ENCODE measurements at regions not wholly inside any gene's neighbourhood (a gene's known extent, or its start where the extent isn't known, plus 50 kb on each side); places are given as distances from the start of the nearest gene placed in this dataset.
"Not testable (repeated sequence)": the region's sequence is repeated elsewhere in the genome, so short reads cannot be mapped to it uniquely, and the experiment has no call there.

DNA sequence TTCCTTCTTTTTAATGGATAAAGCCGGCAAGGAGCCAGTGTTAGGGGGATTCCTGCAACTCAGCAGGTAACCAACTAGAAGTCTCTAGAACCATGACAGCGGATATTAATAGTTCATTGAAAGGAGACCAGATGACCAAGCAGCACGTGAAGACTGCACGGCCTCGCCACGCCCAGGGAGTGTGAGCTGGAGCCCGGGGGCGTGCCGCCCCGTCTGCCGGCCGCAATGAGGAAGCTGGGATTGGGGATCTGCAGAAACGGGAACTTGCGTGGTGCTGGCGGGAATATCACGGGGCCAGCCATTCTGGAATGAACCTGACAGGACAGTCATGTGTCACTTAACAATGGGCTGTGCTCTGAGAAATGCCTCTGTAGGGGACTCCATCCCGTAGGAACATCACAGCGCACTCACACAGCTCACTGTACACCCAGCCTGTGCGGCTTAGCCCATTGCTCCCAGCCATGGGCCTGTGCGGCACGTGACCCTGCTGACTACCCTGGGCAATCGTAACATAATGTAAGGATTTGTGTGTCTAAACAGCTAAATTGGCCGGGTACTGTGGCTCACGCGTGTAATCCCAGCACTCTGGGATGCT is 4092.8 kb upstream of the TPTE start:
- H3K9me3 ChIP-seq; intact Hi-C loops (cut with DNase I; ENCODE audit: low total_unique reads); H3K27me3 ChIP-seq; DNase-seq; H3K36me3 ChIP-seq; in situ Hi-C loops (cut with MboI; ENCODE audit: low sequenced_read_pairs in 4 of 4); ATAC-seq; H3K4me1 ChIP-seq; H3K4me3 ChIP-seq; H3K27ac ChIP-seq: not testable (repeated sequence)

DNA sequence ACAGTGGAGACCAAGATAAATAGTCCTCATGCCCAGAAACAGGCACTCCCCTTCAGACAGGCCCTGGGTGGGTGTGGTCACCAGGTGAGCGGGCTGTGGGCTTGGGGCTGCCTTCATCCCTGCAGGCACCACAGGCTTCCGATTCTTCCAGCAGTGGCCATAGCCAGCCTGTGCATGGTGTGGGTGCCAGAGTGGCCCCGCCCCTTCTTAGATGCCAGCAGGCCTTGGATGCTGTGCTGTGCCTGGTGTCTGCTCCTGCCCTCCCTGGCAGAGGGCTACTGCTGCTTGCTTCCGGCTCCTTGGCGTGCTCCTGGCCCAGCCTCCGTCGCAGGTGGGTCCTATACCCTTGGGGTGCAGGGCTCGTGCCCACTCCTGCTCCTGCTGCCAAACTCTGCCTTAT is 4091.5 kb upstream of the TPTE start:
- H3K4me1 ChIP-seq; H3K27ac ChIP-seq; ATAC-seq; intact Hi-C loops (cut with DNase I; ENCODE audit: low total_unique reads); H3K9me3 ChIP-seq; H3K27me3 ChIP-seq; H3K36me3 ChIP-seq; DNase-seq; in situ Hi-C loops (cut with MboI; ENCODE audit: low sequenced_read_pairs in 4 of 4); H3K4me3 ChIP-seq: not testable (repeated sequence)

DNA sequence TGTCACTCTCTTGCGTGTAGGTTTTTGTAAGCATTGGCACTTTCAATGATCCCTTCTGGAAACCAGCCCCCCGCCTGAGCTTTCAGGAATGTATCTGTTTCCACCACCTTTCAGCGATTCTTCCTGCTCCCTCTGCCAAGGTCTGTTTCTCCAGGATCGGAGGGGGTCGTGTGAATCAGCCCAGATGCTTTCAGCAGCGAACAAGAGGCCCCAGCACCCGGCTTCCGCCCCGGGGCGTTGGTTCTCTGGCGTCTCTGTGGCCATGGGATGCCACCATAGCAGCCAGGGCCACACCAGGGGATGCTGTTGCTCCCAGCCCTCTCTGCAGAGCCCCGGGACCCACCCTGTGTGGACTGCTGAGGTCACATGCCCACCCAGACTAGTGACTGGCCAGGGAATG is 4088.2 kb upstream of the TPTE start:
- H3K4me3 ChIP-seq; H3K36me3 ChIP-seq; H3K27ac ChIP-seq; H3K27me3 ChIP-seq; ATAC-seq; H3K9me3 ChIP-seq; H3K4me1 ChIP-seq; intact Hi-C loops (cut with DNase I; ENCODE audit: low total_unique reads); DNase-seq; in situ Hi-C loops (cut with MboI; ENCODE audit: low sequenced_read_pairs in 4 of 4): not testable (repeated sequence)

DNA sequence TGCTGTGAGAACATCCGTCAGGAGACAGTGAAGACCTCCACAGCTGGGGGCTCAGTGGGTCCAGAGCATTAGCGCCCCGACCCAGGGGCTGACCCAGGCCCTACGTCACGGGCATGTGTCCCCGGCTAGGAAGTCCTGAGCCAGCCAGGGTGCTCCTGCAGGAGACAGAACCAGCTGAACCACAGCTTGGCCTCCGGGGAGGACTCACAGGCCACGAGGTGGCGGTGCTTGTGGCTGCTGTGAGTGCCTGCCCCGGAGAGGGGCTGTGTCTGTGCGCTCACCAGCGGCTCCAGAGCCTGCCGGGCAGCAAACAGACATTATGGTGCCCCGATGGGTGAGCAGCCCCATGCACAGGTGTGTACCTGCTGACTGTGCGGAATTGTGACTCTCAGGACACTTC is 4085.2 kb upstream of the TPTE start:
- in situ Hi-C loops (cut with MboI; ENCODE audit: low sequenced_read_pairs in 4 of 4); H3K36me3 ChIP-seq; H3K4me3 ChIP-seq; ATAC-seq; H3K4me1 ChIP-seq; H3K9me3 ChIP-seq; DNase-seq; H3K27me3 ChIP-seq; H3K27ac ChIP-seq; intact Hi-C loops (cut with DNase I; ENCODE audit: low total_unique reads): not testable (repeated sequence)

DNA sequence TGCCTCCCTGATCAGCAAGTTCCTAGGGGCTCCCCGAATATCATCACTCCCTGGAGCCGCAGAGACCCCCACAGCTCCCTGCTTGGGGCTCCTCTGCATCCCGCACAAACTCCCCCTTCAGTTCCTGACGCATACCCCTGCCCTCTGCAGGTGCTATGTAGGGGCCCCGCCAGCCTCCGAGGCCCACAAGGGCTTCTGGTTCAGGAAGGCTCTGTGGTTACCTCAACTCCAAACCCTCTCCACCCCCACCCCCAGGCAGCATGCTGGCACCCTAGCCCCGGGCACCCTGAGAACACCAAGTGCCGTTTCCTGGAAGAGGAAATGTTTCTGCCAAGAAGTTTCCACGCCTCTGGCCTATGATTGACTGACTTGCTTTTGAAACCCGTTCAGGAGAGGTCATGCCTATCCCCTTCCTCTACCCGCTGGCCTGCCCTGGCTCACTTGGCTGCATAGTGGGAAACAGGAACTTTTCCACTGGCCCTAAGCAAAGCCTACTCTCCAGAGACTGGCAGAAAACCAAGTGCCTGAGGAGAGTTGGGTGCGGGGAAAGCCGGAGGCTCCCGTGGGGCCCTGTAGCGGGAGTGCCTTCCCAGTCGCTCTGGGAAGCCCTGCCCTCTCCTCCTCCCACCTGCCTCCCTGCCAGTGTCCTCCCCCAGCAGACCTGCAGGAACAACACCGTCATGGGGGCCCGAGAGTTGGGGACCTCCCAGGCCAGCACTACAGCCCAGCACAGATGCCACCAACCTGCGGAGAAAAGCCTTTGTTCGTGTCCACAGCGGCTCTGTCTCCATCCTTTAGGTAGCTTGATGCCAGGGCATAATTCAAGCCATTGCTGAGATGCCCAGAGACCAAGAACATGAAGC is 4084.2 kb upstream of the TPTE start:
- H3K27ac ChIP-seq; DNase-seq; intact Hi-C loops (cut with DNase I; ENCODE audit: low total_unique reads); H3K4me3 ChIP-seq; H3K27me3 ChIP-seq; in situ Hi-C loops (cut with MboI; ENCODE audit: low sequenced_read_pairs in 4 of 4); H3K9me3 ChIP-seq; H3K36me3 ChIP-seq; H3K4me1 ChIP-seq: not testable (repeated sequence)
- ATAC-seq = peak; percentile 64 to 66

DNA sequence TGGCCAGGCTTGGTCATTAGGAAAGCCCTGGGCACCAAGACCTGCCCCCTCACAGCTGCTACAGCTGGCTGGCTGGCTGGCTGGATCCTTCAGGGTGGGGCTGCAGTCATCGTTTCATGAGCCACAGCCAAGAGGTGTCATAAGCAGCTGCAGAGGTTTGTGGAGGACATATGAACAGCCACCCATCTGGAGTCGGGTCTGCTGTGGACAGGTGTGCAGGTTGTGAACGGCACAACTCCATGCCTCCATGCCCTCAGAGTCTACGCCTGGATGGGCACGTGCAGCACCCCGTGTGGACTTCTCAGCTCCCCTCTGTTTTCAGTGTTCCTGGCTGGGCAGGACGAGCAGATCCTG is 4083.6 kb upstream of the TPTE start:
- DNase-seq; H3K27ac ChIP-seq; H3K4me3 ChIP-seq; H3K4me1 ChIP-seq; in situ Hi-C loops (cut with MboI; ENCODE audit: low sequenced_read_pairs in 4 of 4); H3K27me3 ChIP-seq; intact Hi-C loops (cut with DNase I; ENCODE audit: low total_unique reads); H3K36me3 ChIP-seq; H3K9me3 ChIP-seq: not testable (repeated sequence)
- ATAC-seq = peak; percentile 85 to 88

DNA sequence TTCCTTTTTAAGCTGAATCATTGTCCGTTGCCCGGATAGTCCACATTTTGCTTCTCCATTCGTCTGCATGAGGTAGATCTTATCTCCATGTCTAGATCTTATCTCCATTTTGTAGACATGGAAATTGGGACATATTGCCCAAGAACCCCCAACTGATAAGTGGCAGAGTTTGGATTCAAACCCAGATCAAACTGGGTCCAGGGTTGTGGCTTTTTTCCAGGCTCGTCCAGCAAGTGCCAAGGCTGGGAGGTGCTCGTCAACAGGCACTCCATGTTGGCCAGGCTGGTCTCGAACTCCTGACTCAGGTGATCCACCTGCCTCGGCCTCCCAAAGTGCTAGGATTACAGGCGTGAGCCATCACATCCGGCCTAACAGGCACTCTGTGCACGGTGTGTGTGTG is 4082.3 kb upstream of the TPTE start:
- H3K27me3 ChIP-seq; H3K36me3 ChIP-seq; intact Hi-C loops (cut with DNase I; ENCODE audit: low total_unique reads); H3K9me3 ChIP-seq; H3K27ac ChIP-seq; H3K4me1 ChIP-seq; DNase-seq; ATAC-seq; in situ Hi-C loops (cut with MboI; ENCODE audit: low sequenced_read_pairs in 4 of 4); H3K4me3 ChIP-seq: not testable (repeated sequence)

DNA sequence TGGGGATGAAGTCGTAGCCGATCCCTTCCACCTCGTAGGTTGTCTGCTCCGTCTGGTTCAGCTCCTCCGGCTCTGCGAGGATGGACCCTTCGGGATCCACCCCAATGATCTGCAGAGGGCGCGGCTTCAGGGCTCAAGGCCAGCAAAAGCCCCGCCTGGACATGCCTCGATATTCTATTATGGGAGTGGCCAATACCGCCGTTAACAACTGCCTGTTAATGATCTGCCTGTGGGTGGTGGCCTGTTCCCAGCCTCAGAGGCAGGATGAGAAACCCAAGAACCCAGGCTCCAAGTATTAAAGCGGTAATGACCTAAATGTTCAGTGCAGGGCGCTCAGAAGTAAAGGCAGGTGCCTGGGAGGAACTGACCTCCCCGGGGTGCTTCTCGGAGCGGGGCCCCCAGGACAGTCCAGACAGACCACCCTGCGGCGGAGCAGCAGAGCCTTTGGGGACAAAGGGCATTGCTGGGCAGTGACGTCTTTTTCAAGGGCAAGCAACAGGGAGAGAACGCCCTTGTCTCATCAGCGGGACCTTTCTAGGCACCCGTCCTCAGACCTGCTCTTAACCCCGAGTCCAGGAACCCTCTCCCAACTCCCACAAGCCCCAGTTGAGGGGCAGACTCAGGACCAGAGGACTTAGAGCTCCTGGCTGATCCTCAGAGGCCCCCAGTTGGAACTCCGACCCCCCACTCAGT is 4066.6 kb upstream of the TPTE start:
- in situ Hi-C loops (cut with MboI; ENCODE audit: low sequenced_read_pairs in 4 of 4); intact Hi-C loops (cut with DNase I; ENCODE audit: low total_unique reads); H3K4me1 ChIP-seq; H3K27me3 ChIP-seq; H3K36me3 ChIP-seq; DNase-seq; H3K27ac ChIP-seq; H3K9me3 ChIP-seq; H3K4me3 ChIP-seq; ATAC-seq: not testable (repeated sequence)

DNA sequence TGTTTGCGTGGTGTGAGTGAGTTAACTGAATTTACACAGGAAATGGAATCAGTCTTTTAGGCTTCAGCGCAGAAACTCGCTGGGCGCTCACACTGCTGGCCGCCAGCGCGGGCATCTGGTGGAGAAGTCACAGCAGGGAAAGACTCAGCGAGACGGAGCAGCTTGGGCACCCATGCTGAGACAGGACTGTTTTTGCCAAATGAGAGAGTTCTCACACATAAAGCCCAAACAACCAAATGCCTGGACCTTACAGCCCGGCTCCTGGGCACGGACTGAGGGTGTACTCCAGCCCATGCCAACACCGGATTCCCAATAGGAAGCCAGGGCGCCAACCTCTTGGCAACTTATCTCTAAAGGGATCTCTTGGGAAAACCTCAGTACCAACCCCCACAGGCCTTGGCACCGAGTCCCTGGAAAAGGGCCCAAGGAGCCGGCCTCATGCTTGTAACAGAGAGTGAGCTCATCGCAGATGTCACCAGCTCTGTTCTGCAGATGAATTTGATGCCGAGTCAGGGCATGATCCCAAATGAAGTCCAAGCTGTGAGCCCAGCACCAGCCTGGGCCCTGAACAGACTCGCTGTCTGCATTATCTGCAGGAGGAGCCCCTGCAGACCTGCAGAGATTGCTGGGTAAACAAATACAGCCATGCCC is 4065.2 kb upstream of the TPTE start:
- H3K27ac ChIP-seq; intact Hi-C loops (cut with DNase I; ENCODE audit: low total_unique reads); H3K9me3 ChIP-seq; H3K4me3 ChIP-seq; H3K4me1 ChIP-seq; H3K27me3 ChIP-seq; H3K36me3 ChIP-seq; DNase-seq; in situ Hi-C loops (cut with MboI; ENCODE audit: low sequenced_read_pairs in 4 of 4): not testable (repeated sequence)
- ATAC-seq = peak; percentile 89 to 95

DNA sequence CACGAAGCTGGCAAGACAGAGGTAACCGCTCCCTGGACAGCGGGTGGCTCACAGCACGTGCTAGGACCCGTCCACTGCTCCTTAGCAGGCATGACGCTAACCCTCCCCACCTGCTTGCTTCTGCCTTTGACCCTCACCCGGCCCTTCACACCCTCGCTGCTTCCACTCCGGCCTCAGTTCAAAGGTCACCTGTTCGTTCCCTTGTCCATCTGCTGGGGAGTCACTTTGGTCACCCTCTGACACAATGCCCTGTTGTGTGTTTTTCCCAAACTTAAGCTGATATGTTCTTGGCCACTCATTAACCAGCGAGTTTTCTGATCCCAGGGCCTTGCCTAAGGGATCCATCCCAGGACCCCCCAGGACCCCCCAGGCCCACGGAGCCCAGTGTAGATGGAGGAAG is 4061.6 kb upstream of the TPTE start:
- H3K4me3 ChIP-seq; H3K36me3 ChIP-seq; H3K27me3 ChIP-seq; H3K27ac ChIP-seq; ATAC-seq; in situ Hi-C loops (cut with MboI; ENCODE audit: low sequenced_read_pairs in 4 of 4); H3K4me1 ChIP-seq; DNase-seq; H3K9me3 ChIP-seq; intact Hi-C loops (cut with DNase I; ENCODE audit: low total_unique reads): not testable (repeated sequence)

DNA sequence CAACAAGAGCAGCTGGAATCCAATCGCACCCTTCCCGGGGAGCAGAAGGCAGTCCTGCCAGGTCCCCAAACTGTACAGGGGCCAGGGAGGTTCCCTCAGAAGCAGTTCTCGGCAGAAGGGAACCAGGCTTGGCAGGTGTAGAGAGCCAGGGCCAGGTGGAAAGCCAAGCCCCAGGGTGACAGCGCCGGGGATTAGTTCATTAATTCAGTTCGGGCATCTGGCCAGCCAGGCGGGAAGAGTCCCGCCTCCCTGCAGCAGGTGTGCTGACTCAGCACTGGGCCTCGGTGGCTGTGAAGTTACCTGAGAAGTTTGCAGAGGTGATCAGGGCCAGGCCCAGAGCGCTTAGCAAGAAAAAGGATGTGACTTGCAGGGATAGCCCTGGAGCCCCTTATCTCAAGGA is 4060.0 kb upstream of the TPTE start:
- H3K9me3 ChIP-seq; H3K27ac ChIP-seq; H3K4me1 ChIP-seq; ATAC-seq; DNase-seq; intact Hi-C loops (cut with DNase I; ENCODE audit: low total_unique reads); in situ Hi-C loops (cut with MboI; ENCODE audit: low sequenced_read_pairs in 4 of 4); H3K4me3 ChIP-seq; H3K36me3 ChIP-seq; H3K27me3 ChIP-seq: not testable (repeated sequence)
